Jurkat, Clone E6-1 (cell line): ENCODE measurements at regions not wholly inside any gene's neighbourhood (a gene's known extent, or its start where the extent isn't known, plus 50 kb on each side); places are given as distances from the start of the nearest gene placed in this dataset.

Experiments
- DNase-seq: peaks from one replicate; pipeline ENCODE4 v3.0.0-alpha.2; 2011; ENCODE audit warnings: low read depth, low spot score
- H3K4me3 ChIP-seq: 2 replicates; pipeline ENCODE4 v1.5.1; 2011; ENCODE audit warnings: mild to moderate bottlenecking, low read length, control low read depth, moderate library complexity

DNA sequence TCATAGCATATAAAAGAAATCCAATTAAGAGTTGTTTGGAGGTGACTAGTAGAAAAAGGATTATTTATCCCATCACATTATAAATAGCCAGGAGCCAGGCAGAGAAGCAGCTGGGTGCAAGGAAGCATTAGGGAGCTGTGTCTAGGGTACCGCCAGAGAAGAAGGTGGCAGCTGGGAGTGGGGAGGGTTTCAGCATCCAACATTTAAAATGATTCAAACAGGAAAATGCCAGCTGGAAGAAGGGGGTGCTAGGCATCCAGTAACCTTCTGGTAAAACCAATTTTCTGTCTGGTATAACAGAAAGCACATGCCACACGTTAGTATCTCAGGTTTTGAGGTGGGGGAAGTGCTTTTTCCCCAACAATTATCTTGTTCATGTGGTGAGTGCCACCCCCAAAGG is 452.4 kb downstream of the ZEB2 start:
- no peak overlapping the region for H3K4me3 ChIP-seq
- DNase-seq = no peak

- H3K4me3 ChIP-seq = no peak overlapping the region
- no peak for DNase-seq
Measured at GRCh38 chr2:144063602-144064001, 456.3 kb downstream of the ZEB2 start.

- no peak for DNase-seq
- H3K4me3 ChIP-seq = no peak overlapping the region
Measured at GRCh38 chr2:144054911-144055310, 465.0 kb downstream of the ZEB2 start.

- H3K4me3 ChIP-seq = no peak overlapping the region
- DNase-seq = no peak
Measured at GRCh38 chr2:144052083-144052482, 467.8 kb downstream of the ZEB2 start.

GRCh38 chr2:144049137-144049536 is 470.8 kb downstream of the ZEB2 start:
- no peak overlapping the region for H3K4me3 ChIP-seq
- no peak for DNase-seq

GRCh38 chr2:144048631-144049060 is 471.3 kb downstream of the ZEB2 start:
- no peak for DNase-seq
- H3K4me3 ChIP-seq = no peak overlapping the region

DNA sequence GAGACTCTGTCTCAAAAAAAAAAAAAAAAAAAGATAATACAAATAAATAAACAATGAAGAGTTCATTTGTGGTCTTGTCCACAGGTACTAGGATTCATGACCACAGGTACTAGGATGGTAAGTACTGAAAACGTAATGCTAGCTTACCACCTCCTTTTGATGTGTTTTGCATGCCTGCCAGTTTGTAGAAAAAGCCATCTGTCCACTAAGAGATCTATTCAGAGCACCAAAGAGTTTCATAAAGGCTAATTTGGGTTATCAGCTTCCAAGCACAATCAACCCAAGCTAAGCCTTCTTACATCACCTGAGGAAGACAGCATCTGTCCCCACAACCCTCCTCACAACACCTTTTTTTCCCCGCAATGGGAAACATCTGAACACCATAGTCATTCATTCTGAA is 477.2 kb downstream of the ZEB2 start:
- DNase-seq = no peak
- no peak overlapping the region for H3K4me3 ChIP-seq

GRCh38 chr2:144041612-144042011 is 478.3 kb downstream of the ZEB2 start:
- no peak overlapping the region for H3K4me3 ChIP-seq
- no peak for DNase-seq

DNA sequence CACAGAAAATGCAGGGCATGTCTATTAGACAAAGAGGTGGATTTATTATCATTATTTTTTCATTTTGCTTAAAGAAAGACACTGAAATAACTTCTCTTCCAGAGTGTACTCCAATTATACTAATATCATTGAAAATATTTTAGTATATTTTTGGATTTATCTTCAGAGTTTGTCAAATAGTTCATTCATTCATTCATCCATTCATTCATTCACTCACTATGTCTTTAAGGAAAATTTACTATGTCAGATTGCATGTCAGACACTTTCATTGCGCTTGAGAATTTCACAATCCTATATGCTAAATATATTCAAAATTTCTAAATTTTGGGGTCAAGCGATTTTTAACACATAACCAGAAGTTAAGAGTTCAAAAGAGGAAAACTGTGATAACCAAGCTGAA is 479.1 kb downstream of the ZEB2 start:
- H3K4me3 ChIP-seq = no peak overlapping the region
- no peak for DNase-seq

- no peak overlapping the region for H3K4me3 ChIP-seq
- no peak for DNase-seq
Measured at GRCh38 chr2:144032566-144032965, 487.4 kb downstream of the ZEB2 start.

DNA sequence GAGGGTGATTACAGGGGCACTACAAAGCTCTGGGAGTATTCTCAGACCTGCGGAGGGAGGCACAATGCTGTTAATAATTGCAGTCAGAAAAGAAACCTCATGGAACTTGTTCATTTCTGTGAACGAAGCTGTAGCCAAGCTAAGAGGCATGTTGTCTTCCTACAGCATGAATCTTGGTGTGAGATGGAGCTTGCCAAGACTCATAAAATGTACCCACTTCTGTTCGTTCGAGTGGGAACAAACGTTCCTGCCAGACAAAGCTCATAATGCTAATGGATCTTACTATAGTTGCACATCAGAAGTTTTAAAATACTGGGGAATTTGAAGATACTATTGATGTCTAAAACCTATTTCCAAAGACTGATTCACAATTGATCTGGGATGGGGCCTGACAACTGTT is 489.1 kb downstream of the ZEB2 start:
- no peak overlapping the region for H3K4me3 ChIP-seq
- no peak for DNase-seq

- no peak overlapping the region for H3K4me3 ChIP-seq
- no peak for DNase-seq
Measured at GRCh38 chr2:144027593-144027992, 492.3 kb downstream of the ZEB2 start.

GRCh38 chr2:144026753-144027152 is 493.2 kb downstream of the ZEB2 start:
- no peak for DNase-seq
- no peak overlapping the region for H3K4me3 ChIP-seq

DNA sequence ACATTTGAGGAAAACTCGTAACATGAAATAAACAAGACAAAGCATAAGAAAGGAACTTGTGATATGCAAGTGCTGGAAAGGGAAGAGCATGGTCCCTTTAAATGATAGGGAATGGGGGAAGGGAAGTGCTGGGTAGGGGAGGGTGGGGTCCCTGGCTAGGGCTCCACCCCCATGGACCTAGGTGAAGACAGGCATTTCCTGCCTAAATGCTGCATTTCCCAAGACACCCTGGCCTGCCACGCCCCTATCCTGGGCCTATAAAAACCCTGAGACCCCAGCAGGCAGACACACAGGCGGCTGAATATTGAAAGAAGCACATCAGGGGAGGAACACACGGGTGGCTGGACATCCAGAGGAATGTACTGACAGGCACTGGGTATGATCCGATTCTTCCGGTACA is 499.9 kb downstream of the ZEB2 start:
- H3K4me3 ChIP-seq = no peak overlapping the region
- DNase-seq = no peak

DNA sequence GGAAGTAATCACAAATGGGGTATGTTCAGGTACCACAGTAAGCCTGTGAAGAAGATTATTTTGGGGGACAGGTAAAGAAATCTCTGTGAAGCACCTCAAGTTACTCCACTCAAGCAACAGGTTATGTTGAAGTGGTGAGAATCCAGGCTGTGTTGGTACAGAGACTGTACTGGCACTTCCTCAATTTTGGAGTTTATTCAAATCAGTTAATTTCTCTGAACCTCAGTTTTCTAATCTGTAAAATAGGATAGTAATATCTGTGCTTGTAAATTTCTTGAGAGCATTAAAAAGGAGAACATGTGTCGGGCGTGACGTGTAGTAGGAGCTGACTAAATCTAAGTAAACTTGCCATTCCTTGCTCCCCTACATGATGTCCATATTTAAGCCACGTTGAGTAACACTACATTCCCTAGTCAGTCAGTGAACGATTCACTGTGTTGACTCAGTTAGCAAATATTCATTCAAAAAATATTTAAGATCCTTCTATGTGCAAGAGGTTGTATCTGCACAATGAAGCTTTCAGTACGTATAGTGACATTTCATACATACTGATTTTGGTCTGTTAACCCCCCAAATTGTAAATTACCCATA is 504.2 kb downstream of the ZEB2 start:
- no peak overlapping the region for H3K4me3 ChIP-seq
- no peak for DNase-seq

DNA sequence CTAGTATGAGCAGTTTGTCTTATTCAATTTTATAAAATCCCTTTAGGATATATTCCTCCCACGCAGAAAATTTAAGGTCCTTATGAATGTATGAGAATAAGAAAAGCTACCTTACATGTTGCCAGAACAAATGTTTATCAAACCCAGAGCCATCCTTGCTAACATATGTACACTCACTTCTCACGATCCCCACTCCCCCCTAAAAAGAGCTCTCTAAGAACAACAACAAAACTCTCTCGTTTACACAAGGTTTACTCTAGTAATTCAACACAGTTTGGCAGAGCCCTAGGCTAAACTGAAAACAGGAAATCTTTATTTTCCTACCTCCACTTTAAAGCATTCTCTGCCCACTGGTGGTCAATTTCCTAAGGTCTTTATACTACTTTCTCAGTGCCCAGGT is 504.9 kb downstream of the ZEB2 start:
- no peak overlapping the region for H3K4me3 ChIP-seq
- DNase-seq = no peak

DNA sequence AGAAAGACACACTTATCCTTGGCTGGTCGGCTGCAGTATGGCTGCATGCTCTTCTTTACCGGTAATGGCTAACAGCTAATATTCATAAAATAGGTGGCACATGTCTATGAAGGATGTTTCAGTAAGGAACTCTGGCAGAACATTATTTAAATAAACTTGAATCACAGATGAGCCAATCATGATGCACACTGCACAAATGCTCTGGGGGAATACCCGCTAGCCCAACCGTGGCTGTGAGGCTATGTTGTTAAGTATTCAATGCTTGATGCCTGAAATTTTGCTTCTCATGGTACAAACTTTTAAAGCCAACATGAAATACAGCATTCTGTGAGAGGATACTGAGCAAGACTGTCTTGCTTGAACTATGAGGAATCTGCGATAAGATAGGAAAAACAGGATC is 505.8 kb downstream of the ZEB2 start:
- no peak for DNase-seq

DNA sequence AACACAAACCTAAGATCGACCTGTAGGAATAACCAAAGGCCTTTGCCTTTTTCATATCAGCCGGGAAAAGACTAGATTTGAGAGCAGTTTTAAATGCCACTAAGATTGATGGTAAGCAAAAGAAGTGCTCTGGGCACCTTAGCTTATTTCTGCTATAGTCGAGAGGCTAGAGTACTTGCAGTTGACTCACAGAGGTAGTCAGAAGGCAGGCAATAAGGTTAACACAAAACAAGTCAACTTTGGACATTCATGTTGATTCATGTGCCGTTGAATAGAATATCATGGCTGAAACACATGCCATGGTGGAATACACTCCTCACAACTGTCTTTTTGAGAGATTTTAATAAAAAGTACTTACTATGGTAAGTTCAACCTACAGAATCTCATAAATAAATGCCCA is 507.6 kb downstream of the ZEB2 start:
- H3K4me3 ChIP-seq = no peak overlapping the region
- DNase-seq = no peak

More for the DNA sequence above, 505.8 kb downstream of the ZEB2 start:
- H3K4me3 ChIP-seq = no peak overlapping the region

- no peak for DNase-seq
- no peak overlapping the region for H3K4me3 ChIP-seq
Measured at GRCh38 chr2:144011553-144011952, 508.4 kb downstream of the ZEB2 start.

DNA sequence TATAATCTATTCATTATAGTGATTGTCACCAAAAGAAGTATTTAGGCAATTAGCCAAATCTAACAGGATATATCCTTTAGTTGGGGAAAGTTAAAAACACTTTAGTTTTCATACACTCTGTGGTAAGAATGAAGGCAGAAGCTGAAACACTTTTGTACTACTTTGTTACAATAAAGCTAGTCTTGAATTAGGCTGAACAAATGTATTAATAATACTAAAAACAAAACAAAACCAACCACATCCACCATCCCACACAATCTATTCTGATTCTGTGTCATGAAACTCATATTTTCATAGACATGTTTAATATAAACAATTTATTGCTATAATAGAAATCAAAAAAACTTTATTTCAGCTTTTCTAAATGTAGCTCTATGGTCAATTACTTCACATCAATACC is 508.8 kb downstream of the ZEB2 start:
- DNase-seq = no peak
- H3K4me3 ChIP-seq = no peak overlapping the region

DNA sequence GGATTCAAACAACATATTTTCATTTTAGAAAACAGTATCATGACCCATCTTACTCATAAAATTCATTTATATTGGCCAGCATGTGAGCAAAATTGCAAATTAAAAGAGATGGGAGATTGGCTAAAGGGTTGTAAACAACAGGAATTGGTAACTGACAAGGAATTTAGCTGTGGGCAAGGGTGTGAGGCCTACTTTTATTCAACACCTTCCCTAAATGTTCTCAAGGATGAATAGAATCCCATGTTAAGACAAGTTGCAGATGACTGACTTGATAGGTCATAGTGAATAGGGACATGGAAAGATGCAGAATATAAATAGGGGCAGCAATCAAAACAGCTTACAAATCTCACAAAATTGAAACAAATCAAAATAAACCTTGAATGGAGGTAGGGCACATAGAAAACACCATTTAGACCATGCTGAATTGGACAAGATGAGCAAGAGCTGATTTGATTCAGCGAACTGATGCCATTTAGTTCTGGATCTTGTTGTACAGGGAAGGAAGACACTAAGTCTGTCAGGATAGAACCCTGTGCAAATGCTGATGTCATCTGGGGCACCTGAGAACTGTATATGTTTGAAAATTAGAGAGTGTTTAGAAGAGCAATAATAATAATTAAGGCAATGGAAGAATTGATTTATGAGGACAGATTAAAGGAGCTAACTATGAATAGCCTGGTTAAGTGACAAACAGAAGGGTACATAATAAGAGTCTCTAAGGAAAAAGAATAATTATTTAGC is 509.7 kb downstream of the ZEB2 start:
- no peak overlapping the region for H3K4me3 ChIP-seq
- DNase-seq = no peak
